ENCODE measurements at regions not wholly inside any gene's neighbourhood (a gene's known extent, or its start where the extent isn't known, plus 50 kb on each side); places are given as distances from the start of the nearest gene placed in this dataset.
"Not testable (repeated sequence)": the region's sequence is repeated elsewhere in the genome, so short reads cannot be mapped to it uniquely, and the experiment has no call there.

GRCh38 chrX:66902081-66902480, 263.2 kb upstream of the EDA2R start:
- no peak for DNase-seq

GRCh38 chrX:66900886-66901285, 262.0 kb upstream of the EDA2R start:
- no peak for DNase-seq

GRCh38 chrX:66892004-66892403, 253.1 kb upstream of the EDA2R start:
- no peak for DNase-seq

DNA sequence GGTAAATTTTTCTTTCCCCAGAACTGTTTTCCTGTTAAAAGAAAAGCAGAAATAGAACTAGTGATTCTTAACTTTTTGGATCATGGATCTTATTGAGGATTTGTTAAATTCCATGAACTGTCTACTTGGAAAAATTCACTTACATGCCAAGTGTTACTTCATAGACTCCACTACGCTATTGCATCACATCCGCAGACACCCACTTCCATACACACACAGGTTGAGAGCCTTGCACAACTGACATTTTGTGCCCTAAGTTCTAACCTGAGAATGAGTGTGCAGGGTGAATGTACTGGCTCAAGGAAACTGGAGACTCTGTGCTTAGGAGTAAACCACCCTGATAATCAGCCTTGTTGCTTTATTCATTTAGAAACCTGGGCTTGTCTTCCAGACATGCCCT, 250.5 kb upstream of the EDA2R start:
- no peak for DNase-seq

- no peak for DNase-seq
Measured at GRCh38 chrX:66882101-66882500, 243.2 kb upstream of the EDA2R start.

GRCh38 chrX:66876776-66877175, 237.9 kb upstream of the EDA2R start:
- DNase-seq: no peak

GRCh38 chrX:66872771-66873170, 233.9 kb upstream of the EDA2R start:
- no peak for DNase-seq

GRCh38 chrX:66863721-66864120, 224.8 kb upstream of the EDA2R start:
- DNase-seq: no peak

GRCh38 chrX:66833426-66833825, 194.5 kb upstream of the EDA2R start:
- no peak for DNase-seq

DNA sequence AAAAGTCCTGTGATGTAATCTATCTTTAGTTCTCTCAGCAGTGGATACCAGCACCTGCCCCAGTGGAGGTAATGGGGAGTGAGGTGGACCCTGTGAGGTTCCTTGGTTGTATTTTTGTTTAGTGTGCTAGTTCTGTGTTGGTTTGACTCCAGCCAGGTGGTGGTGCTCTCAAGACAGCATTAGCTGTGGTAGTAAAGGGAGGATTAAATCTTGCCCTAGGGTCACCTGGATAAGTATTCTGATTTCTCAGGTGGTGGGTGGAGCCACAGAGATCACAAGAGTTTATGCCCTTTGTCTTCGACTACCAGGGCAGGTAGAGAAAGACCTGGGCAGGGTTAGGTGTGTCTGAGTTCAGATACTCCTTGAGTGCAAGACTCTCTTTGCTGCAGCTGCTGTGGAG, 176.3 kb upstream of the EDA2R start:
- no peak for DNase-seq

DNA sequence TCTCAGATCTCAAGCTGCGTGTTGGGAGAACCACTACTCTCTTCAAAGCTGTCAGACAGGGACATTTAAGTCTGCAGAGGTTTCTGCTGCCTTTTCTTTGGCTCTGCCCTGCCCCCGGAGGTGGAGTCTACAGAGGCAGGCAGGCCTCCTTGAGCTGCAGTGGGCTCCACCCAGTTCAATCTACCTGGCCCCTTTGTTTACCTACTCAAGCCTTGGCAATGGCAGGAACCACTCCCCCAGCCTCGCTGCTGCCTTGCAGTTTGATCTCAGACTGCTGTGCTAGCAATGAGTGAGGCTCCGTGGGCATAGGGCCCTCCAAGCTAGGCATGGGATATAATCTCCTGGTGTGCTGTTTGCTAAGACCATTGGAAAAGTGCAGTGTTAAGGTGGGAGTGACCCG, 155.6 kb upstream of the EDA2R start:
- not testable (repeated sequence) for DNase-seq

DNA sequence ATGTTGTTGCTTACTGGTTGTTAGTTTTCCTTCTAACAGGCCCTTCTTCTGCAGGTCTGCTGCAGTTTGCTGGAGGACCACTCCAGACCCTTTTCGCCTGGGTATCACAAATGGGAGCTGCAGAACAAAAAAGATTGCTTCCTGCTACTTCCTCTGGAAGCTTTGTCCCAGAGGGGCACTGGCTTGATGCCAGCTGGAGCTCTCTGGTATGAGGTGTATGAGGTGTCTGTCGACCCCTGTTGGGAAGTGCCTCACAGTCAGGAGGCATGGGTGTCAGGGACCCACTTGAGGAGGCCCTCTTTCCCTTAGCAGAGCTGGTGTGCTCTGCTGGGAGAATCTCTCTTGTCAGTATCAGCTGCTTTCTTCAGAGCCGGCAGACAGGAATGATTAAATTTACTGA, 127.4 kb upstream of the EDA2R start:
- DNase-seq: no peak

DNA sequence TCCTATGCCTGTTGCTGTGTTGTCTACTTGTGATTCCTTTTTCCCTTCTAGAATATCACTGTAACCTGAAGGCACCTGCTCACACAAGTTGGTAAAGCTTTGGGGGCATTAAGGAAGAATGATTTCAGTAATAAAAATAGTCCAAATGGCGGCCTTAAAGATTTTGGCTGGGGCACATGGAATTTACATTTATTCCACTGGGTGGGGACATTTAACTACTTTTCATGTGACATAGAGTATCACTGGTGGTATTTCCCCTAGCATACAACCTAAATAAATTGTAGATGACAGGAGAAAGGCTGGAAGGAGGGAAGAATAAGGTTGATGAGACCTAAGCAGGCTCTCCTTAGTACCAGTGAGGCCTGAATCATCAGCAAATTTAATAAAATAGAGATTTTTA, 121.8 kb upstream of the EDA2R start:
- no peak for DNase-seq

DNA sequence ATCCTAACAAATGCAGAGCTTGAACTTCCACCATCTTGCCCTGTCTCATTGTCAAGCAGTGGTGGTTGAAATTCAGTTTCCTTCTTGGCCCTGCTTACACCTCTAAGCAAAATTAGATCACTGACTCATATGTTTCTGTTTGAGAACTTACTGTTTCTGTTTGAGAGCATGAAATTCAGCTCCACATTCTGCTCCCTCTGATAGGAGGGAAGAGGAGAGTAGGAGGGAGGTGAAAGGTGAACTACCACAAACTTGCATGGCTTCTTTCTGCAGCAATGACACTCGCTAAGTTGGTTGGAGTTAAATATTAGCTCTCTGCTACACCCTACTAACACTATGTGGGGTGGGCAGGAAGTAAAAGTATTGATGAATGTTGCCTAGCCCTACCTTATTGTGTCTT, 117.8 kb upstream of the EDA2R start:
- no peak for DNase-seq

DNA sequence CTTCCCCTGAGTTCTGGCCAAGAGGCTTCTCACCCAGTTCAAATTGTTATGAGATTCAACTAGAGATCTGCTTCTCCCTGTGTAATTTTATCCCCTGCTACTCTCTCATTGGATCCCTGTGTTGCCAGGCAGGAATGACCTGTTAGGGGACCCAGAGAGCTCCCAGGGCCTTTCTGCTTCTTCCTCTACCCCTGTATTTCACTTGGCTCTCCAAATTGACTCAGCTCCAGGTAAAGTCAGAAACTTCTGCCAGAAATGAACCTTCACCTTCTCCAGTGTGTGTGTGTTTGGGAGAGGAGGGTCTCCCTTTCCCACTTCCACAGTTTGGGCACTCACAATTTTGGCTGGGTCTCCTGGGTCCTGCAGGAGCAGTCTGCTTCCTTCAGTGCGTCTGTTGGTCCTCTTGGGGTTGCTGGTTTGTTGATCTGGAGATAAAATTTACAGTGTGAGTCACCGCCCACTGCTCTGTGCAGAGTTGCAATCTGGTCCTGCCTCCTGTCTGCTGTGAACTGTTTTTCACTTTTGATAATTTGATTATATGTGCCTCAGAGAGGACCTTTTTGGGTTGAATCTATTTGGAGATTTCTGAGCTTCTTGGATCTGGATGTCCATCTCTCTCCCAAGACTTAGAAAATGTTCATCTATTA, 112.4 kb upstream of the EDA2R start:
- DNase-seq: no peak

GRCh38 chrX:66744519-66744918, 105.6 kb upstream of the EDA2R start:
- not testable (repeated sequence) for DNase-seq

- DNase-seq: peak; percentile 16
Measured at GRCh38 chrX:66731398-66731797, 92.5 kb upstream of the EDA2R start.

GRCh38 chrX:66728818-66729271, 90.0 kb upstream of the EDA2R start:
- peak; percentile 40 for DNase-seq

- no peak for DNase-seq
Measured at GRCh38 chrX:66717926-66718325, 79.0 kb upstream of the EDA2R start.

DNA sequence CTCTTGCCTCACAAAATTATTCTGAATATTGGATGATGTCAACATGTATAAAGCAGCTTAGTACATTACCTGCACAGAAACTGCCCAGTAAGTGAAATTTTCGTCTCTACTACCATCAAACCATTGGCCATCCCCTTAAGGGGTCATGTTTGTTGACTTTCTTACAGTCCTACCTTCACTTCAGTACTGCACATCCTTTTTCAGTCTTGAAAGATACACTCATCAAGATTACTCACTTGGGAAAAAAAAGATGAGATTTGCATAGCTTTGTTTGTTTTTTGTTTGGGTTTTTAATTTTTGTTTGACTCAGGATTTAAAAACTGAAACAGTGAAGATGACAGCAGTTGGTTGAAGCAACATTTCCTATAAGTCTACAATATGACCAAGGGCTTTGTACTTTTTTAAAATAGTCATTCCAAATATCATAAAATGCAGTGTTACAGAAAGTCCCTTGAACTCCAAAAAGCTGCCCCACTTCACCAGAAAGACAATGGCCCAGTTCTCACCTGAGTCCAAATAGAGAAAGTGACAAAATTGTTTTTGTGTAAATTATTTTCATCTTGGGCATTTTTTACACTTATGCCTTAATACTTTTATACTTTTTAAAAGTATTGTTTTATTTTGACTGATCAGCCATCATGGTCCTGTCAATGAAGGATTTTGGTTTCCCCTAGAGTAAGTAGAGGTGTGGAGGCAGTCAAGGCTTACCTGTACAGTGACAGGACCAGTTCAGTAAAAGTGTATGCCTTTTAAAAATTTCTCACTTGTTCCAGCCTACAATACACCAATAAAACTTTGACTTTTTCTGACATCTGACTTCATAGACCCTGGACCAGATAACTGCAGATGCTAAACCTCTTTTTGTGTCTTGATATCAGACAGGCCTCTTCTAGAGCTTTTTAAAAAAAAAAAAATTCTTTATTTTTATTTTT, 59.7 kb upstream of the EDA2R start:
- no peak for DNase-seq

- not testable (repeated sequence) for DNase-seq
Measured at GRCh38 chrX:66692512-66692911, 53.6 kb upstream of the EDA2R start.

All from CD4-positive, alpha-beta T cell treated with Interleukin-4 for 4 hours (primary cell).